ENCODE measurements at regions not wholly inside any gene's neighbourhood (a gene's known extent, or its start where the extent isn't known, plus 50 kb on each side); places are given as distances from the start of the nearest gene placed in this dataset.

DNA sequence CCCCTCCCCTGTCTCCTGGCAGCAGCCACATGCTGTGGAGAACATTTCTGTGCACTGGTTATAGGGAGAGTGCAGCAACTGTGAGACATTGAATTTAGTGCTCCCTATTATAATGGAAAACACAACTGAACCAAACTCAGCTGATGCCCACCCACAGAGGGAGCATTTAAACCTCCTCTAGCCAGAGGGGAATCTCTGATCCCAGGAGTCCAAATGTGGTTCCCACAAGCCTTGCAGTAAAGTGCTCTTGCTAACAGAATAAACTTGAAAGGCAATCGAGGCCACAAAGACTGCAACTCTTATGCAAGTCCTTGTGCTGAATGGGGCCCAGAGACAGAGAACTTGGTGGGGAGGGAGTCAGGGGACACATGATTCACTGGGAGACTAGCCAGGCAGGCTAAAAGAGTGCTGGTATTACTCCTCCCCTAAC lies 638.8 kb upstream of the VRK2 start:
- TF ChIP-seq, protein P1, sequence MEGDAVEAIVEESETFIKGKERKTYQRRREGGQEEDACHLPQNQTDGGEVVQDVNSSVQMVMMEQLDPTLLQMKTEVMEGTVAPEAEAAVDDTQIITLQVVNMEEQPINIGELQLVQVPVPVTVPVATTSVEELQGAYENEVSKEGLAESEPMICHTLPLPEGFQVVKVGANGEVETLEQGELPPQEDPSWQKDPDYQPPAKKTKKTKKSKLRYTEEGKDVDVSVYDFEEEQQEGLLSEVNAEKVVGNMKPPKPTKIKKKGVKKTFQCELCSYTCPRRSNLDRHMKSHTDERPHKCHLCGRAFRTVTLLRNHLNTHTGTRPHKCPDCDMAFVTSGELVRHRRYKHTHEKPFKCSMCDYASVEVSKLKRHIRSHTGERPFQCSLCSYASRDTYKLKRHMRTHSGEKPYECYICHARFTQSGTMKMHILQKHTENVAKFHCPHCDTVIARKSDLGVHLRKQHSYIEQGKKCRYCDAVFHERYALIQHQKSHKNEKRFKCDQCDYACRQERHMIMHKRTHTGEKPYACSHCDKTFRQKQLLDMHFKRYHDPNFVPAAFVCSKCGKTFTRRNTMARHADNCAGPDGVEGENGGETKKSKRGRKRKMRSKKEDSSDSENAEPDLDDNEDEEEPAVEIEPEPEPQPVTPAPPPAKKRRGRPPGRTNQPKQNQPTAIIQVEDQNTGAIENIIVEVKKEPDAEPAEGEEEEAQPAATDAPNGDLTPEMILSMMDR (IDR thresholded peaks at IDR 0.05), result no peak
- no peak for TF ChIP-seq TCF7L2 (IDR thresholded peaks at IDR 0.05; ENCODE audit: low read depth, low read length)
- no peak for TF ChIP-seq SIN3A (IDR thresholded peaks at IDR 0.05; ENCODE audit: borderline replicate concordance, insufficient read depth, low read depth, low read length)
- TF ChIP-seq, protein P2, sequence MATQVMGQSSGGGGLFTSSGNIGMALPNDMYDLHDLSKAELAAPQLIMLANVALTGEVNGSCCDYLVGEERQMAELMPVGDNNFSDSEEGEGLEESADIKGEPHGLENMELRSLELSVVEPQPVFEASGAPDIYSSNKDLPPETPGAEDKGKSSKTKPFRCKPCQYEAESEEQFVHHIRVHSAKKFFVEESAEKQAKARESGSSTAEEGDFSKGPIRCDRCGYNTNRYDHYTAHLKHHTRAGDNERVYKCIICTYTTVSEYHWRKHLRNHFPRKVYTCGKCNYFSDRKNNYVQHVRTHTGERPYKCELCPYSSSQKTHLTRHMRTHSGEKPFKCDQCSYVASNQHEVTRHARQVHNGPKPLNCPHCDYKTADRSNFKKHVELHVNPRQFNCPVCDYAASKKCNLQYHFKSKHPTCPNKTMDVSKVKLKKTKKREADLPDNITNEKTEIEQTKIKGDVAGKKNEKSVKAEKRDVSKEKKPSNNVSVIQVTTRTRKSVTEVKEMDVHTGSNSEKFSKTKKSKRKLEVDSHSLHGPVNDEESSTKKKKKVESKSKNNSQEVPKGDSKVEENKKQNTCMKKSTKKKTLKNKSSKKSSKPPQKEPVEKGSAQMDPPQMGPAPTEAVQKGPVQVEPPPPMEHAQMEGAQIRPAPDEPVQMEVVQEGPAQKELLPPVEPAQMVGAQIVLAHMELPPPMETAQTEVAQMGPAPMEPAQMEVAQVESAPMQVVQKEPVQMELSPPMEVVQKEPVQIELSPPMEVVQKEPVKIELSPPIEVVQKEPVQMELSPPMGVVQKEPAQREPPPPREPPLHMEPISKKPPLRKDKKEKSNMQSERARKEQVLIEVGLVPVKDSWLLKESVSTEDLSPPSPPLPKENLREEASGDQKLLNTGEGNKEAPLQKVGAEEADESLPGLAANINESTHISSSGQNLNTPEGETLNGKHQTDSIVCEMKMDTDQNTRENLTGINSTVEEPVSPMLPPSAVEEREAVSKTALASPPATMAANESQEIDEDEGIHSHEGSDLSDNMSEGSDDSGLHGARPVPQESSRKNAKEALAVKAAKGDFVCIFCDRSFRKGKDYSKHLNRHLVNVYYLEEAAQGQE (IDR thresholded peaks at IDR 0.05; ENCODE audit: insufficient read depth in 1 of 2, low read depth in 2 of 2, low read length in 1 of 2), result no peak

Measured in Panc1 (cell line).